WERI-Rb-1 (cell line): ENCODE measurements at regions not wholly inside any gene's neighbourhood (a gene's known extent, or its start where the extent isn't known, plus 50 kb on each side); places are given as distances from the start of the nearest gene placed in this dataset.

Source experiments
- DNase-seq: peaks from one replicate; pipeline ENCODE4 v3.0.0-alpha.2; 2020
- H3K27ac ChIP-seq: fragments of 250-450 bp; sonication (Bioruptor Pico); 2 replicates; pipeline ENCODE4 v1.5.1; 2020; ENCODE audit warnings: mild to moderate bottlenecking, moderate library complexity
- H3K27me3 ChIP-seq: fragments of 250-450 bp; sonication (Bioruptor Pico); 2 replicates; pipeline ENCODE4 v1.5.1; 2021; ENCODE audit warnings: mild to moderate bottlenecking, low read depth, moderate library complexity; ENCODE audit not compliant: insufficient read depth, severe bottlenecking
- H3K36me3 ChIP-seq: fragments of 250-450 bp; sonication (Bioruptor Pico); 2 replicates; pipeline ENCODE4 v1.5.1; 2020; ENCODE audit warnings: mild to moderate bottlenecking, moderate library complexity
- H3K4me3 ChIP-seq: 2 replicates; pipeline ENCODE4 v1.5.1; 2011; ENCODE audit warnings: low read depth, mild to moderate bottlenecking, control low read depth, low read length
- H3K9me3 ChIP-seq: fragments of 250-450 bp; sonication (Bioruptor Pico); 2 replicates; pipeline ENCODE4 v1.5.1; 2021; ENCODE audit warnings: mild to moderate bottlenecking, moderate library complexity; ENCODE audit not compliant: severe bottlenecking
- CTCF ChIP-seq: IDR thresholded peaks from 2 replicates; pipeline ENCODE4 v1.5.1; 2011; ENCODE audit warnings: low read depth, mild to moderate bottlenecking, control low read depth, inconsistent platforms, low read length

- no peak for DNase-seq
- no peaks in the 10 kb centered on the region for H3K9me3 ChIP-seq
- H3K27ac ChIP-seq: no peak overlapping the region
- no peaks in the 10 kb centered on the region for H3K27me3 ChIP-seq
- no peaks in the 10 kb centered on the region for H3K36me3 ChIP-seq
- H3K4me3 ChIP-seq: no peak overlapping the region
- TF ChIP-seq CTCF: no peak
Observed at GRCh38 chr9:134224567-134225093, 60.3 kb upstream of the RNU6ATAC start.

- no peak for TF ChIP-seq CTCF
- H3K4me3 ChIP-seq: no peak overlapping the region
- H3K9me3 ChIP-seq: no peaks in the 10 kb centered on the region
- H3K27ac ChIP-seq: no peak overlapping the region
- no peak for DNase-seq
- no peaks in the 10 kb centered on the region for H3K27me3 ChIP-seq
- H3K36me3 ChIP-seq: no peaks in the 10 kb centered on the region
Observed at GRCh38 chr9:134225186-134225585, 60.8 kb upstream of the RNU6ATAC start.

- no peak for DNase-seq
- no peak overlapping the region for H3K4me3 ChIP-seq
- H3K27me3 ChIP-seq: no peaks in the 10 kb centered on the region
- no peak overlapping the region for H3K27ac ChIP-seq
- H3K9me3 ChIP-seq: no peaks in the 10 kb centered on the region
- TF ChIP-seq CTCF: no peak
- no peaks in the 10 kb centered on the region for H3K36me3 ChIP-seq
Observed at GRCh38 chr9:134225816-134226215, 61.5 kb upstream of the RNU6ATAC start.

- TF ChIP-seq CTCF: no peak
- no peak overlapping the region for H3K4me3 ChIP-seq
- no peaks in the 10 kb centered on the region for H3K9me3 ChIP-seq
- no peaks in the 10 kb centered on the region for H3K27me3 ChIP-seq
- no peak for DNase-seq
- H3K36me3 ChIP-seq: no peaks in the 10 kb centered on the region
- no peak overlapping the region for H3K27ac ChIP-seq
Observed at GRCh38 chr9:134226221-134226930, 62.0 kb upstream of the RNU6ATAC start.

GRCh38 chr9:134227451-134228411, 63.4 kb upstream of the RNU6ATAC start:
- no peak overlapping the region for H3K27ac ChIP-seq
- DNase-seq: no peak
- TF ChIP-seq CTCF: no peak
- no peaks in the 10 kb centered on the region for H3K9me3 ChIP-seq
- no peak overlapping the region for H3K4me3 ChIP-seq
- H3K36me3 ChIP-seq: no peaks in the 10 kb centered on the region
- H3K27me3 ChIP-seq: no peaks in the 10 kb centered on the region
